ENCODE measurements at regions not wholly inside any gene's neighbourhood (a gene's known extent, or its start where the extent isn't known, plus 50 kb on each side); places are given as distances from the start of the nearest gene placed in this dataset.

DNA sequence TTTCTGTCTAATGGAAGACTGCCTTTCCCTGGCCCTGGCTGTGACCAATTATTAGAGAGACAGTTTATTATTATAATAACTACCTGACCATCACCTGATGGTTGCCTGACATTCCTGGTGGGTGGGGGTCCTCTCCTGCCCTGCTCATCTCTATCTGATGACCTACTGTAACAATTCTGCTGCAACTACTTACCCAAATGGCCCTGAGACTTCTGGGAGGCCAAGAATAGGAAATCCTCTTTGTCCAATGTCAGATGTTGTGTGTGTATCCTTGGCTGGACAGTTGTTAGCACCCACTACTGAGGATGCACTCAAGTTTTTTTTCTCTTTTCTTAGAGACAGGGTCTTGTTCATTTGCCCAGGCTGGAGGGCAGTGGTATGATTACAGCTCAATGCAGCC lies 110.3 kb downstream of the DDX1 start:
- DNase-seq, result no peak

DNA sequence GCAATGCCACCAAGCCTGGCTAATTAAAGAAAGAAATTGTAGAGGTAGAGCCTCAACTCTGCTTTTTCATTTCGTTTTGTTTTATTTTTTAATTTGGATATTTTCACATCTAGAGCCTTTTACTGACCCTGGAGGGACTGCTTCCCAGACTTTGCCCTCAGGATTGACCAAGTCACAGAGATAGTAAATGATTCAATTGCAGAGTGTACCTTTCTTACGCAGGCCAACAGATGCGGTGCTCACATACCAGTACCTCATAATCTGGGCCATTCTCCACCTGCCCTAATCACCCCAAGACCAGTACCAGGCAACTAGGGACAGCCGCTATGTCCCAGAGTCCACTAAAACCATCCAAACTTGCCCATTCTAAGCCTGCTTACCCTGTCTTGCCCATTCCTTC lies 110.8 kb downstream of the DDX1 start:
- DNase-seq, result no peak

DNA sequence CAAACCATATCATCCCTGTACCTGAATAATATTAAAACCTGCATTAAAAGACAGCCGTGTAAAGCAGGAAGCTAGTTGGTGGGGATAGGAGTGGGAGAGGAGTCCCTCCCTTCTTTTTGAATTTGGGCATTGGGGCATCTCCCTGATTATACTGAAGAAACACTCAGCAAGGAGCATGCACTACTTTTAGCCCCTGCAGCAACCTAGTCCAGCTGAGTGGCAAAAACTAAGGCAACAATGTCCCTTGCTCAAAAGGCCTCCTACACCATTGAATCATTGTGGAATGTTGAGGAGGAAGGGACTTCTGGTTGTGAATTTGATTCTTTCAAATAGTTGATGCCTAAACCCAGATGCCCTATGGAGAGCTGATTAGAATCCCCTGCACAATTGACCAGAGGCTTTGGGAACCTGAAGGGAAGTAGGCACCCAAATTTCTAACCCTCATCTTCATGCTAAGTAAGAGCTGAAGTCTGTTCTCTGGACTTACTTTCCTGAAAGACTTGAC lies 111.7 kb downstream of the DDX1 start:
- DNase-seq, result no peak

DNA sequence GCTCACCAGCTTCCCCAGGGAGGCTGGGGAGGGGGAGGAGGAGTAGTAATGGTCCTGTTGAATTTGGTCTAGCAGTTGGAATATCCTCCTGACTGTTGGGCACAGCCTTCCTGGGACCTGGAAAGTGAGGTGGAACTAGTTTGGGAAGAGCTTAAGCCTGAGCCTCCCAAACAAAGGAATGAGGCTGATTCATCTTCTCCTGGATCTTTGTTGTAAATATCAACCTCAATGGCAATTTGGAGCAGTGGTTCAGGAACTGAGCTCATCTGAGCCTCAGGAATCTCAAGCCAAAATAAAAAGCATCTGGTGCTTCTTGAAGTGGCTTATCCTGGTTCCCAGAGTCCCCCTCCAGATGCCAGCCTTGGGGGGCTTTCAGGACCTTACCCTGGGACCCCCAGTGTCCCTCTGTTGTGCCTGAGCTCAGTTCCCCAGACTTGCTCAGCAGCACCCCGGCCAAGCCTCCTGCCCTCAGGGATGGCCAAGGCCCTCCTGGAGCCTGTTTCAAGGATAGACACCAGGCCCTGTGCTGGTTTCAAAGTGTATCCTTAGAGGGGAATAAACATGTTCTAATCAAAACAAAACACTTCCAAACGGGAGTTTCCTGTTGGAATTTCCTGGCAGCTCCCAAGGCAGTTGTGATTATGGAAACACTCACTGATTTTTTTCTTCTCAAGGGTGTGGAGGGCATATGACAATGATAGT lies 112.6 kb downstream of the DDX1 start:
- no peak for DNase-seq

DNA sequence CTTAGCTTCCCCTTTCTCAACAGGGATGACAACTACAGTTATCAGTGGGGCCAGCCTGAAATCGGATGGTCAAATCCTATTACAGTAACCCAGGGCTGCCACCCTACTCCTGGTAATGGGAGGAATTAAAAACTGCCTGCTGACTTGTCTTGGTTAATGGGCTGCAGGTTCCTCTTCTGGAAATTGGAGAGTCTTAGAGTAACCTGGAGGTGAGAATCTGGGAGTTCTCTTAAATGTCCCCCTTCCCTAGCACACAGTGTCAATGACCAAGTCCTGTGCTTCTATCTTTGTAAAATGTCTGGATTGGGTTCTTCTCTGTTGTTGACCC lies 113.1 kb downstream of the DDX1 start:
- DNase-seq, result no peak

DNA sequence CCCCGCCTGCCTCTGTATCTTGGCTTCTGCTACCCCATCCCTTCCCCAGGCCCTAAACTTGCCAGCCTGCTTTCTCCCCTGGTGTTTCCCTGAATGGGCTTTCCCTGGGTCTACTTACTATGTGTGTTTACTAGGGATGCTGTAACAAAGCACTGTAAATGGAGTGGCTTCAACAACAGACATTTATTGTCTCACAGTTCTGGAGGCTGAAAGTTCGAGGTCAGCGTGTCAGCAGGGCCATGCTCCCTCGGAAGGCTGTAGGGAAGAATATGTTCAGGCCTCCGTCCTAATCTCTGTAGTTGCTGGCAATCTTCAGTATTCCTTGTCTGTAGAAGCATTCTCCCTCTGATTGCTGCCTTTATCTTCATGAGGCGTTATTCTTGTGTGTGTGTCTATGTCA lies 113.6 kb downstream of the DDX1 start:
- no peak for DNase-seq

DNA sequence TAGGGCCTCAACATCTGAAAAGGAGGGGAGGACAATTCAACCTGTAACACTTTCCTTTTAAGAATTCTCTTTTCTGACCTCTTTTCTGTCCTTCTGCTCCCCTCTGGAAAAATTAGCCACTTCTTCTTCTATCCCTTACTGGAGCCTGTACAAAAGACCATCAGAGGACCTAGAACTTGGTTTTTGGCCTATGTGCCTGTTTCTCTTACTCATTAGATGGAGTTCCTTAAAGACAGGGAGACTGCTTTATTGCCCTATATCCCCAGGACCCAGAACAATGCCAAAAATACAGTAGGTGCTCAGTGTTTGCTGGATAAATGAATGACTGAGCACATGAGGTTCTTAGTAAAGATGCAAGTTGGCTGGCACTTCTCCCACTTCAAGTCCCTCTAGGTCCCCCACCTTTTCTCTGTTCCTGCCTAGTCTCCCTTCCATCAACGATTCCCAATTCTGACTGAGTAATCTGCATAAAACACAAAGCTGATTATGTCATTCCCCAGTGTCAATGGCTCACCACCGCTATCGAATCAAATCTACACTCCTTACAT lies 114.2 kb downstream of the DDX1 start:
- DNase-seq, result no peak

DNA sequence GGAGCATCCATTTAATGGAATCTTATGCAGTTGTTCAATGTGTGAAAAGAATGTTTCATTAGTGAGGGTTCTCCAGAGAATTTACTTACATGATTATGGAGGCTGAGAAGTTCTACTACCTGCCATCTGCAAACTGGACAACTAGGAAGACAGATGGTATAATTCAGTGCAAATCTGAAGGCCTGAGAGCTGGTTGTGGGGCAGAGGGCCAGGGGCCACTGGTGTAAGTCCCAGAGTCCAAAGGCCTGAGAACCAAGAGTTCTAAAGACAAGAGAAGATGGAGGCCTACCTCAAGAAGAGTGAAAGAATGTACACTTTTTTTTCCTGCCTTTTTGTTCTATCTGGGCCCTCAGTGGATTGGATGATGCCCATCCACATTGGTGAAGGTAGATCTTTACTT lies 114.8 kb downstream of the DDX1 start:
- no peak for DNase-seq

DNA sequence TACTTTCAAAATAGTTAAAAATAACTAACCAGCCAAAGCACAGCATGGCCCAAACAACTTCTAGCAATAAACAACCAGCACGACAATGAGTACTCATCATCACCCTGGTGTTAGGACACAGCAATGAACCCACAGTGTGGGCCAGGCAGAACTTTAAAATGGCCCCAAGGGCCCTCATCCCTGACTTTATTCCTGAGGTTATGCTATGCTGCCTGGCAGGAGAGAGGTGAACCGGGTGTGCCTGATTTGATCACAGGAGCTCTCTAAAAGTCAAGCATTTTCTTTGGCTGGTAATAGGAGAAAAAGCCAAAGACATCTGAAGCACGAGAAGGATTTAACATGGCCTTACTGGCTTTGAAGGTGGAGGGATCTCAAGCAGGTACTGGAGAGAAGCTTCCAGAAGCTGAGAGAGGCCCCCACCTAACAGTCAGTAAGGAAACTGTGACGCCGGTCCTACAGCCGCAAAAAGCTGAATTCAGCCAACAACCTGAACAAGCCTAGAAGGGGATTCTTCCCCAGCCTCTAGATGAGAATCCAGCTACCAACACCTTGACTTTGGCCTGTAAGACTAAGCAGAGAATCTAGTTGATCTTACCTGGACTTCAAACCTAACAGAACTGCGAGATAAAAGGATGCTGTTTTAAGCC lies 115.4 kb downstream of the DDX1 start:
- no peak for DNase-seq

DNA sequence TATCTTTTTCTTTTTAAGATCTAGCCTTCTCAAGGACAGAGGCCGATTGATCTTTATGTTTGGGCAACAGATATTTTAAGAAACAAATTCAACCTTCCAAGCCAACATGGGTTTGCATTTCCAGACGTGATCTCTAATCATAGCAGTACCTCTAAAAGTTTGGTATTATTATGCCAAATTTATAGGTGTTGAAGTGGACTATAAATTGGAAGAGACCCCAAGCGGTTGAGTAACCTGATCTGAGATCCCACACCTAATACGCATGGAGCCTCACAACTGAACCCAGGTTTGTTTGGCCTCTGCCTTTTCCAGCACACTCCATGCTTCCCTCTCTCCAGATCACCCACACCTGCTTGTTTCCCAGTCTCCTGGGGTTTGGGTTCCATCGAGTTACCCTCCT lies 116.5 kb downstream of the DDX1 start:
- DNase-seq, result no peak

DNA sequence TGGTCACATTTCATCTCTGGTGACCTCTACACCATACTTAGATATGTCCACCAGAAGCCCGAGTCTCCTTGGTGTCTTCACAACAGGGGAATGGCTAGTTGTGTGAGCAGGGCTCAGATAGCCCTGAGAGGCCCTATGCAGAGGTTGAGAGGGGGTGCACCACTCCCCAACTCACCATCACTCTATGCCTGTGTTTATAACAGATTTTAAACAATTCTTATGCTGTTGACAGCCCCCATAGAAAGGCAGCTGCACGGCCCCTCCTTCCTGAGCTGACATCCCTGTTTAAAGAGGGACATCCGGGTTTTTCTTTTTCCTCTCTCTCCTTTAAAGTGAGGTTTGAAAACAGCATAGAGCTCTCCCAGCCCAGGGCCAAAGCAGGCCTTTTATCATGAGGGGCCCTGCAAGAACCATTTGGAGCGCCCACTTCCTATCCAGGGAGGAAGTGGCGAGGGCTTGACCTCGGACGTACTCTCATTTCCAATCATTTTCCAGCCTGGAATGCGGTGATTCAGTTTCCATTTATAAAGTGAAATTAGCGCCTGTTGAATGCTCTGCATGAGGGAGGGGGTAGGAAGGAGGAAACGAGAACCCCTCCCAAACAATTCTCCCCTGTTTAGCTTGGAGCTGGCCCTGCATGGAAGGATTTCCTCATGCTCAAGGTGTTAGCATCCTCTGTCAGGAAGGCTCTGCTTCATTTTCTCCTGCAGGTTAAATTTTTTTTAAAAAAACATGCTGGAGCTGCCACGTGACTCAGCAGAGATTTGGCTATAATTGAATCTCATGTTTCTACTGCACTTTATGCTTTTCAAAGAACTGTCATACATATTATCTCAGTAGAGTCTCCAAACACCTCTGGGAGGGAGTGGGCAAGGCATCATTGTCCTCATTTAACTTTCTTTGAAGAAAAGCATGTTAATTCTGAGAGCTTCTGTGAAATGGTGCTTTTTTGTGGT lies 117.5 kb downstream of the DDX1 start:
- DNase-seq, result no peak

DNA sequence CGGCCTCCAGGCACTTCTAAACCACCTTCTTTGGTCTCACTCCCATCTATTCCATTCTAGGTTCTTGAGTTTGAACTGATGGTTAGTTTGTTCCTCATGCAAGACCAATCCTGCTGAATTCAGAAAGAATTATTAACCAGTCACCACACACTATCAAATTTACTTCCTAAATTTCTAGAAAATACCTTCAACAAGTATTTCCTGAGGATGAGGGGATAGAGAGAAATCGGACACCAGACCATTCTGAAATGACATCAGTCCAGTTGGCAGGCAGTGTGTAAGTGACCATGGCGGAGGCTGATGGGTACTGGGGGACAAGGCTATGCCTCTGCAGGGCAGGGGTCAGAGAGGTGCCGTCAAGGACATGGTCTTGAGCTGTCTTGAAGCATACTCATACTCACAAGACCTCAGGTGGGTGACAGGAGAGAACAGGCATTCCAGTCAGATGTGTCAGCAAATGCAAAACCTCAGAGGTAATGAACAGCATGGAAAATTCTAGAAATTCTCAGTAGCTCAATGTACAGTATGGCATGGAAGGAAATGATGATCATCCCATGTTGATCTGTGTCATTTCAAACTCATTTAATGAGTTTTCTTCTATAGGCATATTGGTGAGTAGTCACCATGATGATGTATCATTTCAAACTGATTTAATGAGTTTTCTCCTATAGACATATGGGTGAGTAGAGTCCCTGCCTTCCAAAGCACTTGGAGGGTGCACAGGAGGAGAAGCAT lies 119.6 kb downstream of the DDX1 start:
- DNase-seq, result no peak

DNA sequence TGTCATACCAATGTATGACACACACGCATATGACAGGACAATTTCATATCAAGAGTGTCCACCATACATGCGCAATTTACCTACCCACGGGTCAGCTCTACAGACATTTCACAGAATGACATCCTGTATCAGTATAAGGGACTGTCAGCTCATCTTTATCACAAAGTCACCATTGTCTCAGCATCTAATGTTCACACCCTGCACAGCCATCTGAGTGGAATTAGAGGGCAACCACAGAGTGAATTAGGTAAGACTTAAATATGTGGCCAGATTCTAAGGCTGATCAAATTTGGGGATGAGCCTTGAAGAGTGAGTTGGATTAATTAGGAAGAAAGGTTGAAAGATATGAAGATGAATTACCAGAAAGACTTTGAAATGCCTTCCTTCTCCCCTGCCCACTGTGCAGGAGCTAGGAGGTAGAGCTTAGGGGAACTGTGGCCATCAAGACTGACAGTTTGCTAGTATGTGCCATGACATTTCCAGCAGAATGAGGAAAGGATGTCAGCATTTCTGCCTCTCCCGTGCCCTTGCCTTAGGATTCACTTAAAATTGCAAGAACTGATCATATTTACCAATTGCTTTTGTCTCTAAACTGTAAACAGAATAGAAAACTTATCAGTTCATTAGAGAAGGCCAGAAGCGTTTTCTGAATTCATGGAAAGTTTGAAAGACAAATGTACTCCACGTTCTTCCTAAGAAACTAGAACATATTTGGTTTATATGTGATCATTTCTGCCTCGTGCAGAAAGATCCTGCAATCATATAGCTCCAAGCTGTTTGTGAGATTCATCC lies 121.1 kb downstream of the DDX1 start:
- DNase-seq, result no peak

DNA sequence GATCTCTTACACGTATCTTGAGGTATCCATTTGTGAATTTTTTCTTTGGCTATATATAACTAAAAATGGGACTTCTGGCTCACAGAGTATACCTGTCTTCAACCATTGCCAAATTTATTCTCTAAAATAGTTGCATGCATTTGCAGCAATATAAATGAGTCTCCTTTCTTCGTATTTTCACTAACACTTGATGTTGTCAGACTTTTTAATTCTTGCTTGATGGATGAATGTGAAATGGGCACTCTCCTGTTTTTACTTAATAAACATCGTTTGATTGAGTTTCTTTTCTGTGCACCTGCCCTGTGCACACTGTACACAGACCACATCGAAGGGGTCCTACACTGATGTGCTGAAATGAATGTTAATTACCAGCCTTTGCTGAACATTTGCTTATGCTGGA lies 121.8 kb downstream of the DDX1 start:
- DNase-seq, result no peak

DNA sequence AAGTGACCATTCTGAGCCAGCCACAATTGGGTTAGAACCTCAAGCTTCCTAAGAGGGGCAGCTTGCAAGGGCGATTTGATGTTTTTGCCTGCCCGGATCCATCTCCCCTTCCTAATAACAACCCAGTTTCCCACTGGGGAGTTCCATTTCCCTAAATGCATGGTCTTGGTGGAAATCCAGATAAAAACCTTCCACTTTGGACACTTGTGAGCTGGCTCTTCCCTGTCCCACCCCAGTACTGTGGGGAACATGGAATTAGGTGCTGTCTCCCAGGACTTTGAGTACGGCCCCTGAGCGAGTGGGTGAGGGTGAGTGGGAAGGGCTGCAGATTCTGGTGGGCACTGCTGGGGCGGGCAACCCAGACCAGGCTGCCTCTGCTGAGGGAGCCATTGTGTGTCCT lies 122.3 kb downstream of the DDX1 start:
- DNase-seq, result no peak

DNA sequence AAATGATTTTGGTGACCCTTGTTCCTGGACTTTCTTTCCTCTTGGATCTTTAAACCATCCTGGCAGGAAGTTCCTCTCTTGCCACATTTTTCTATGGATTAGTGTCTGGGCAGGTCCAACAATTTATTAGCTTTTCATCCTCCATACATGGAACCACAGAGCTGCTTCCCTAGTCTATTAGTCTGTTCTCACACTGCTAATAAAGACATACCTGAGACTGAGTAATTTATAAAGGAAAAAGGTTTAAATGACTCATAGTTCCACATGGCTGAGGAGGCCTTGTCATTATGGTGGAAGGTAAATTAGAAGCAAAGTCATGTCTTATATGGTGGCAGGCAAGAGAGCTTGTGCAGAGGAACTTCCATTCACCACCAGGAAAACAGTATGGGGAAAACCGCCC lies 122.9 kb downstream of the DDX1 start:
- DNase-seq, result no peak

DNA sequence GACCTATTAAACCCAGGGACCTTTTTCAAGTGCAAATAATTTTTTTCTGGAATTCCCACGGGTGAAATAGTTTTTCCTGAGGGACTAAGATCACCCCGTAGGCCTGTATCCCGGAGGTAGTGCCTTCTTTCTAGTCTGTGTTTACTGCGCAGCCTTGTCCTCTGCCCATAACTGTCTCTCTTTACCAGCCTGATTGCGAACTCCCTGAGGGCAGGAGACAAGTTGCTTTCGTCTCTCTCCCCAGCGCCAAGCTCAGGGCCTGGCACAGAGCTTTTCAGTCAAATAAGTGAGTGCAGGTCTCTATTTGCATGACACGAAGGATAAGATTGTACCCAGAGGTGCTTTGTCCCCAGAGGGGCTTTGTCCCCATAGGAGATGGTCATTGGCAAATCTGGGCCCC lies 123.9 kb downstream of the DDX1 start:
- no peak for DNase-seq

DNA sequence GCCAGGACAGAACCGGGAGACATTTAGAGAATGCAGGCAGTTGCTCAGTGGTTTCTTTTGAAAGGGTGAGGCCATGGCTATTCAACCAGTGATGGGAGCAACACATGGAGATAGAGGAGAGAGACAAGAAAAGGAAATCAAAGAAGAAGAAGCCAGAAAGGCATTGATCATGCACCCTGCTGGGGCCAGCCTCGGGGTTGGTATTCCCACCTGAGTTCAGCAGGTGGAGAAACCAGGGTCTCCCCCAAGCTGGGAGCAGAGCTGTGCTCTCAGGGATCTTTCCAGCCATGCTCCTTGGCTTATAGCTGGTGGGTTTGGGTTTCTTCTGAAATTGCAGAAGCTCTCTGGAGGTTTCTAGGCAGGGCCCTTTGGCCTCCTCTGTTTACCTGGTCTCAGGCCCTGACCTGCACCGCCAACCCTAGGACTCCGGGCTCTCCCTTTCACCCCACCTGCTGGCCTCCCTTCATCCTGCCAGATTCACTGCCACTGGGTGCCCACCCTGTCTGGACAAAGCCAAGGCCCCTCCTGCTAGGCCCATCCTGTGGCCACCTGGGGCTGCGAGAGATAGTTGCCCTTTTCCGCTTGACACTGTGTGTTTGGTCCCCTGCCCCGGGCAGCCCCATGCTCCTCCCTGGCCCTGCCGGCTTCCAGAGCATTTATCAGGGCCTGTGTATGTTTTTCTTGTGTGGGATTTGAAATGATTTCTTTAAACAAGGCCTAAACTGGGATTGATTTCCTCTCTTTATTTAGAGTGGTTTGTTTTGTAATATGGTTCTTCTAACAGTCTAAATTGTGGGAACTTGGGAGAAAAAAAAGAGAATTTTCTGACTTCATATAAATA lies 126.7 kb downstream of the DDX1 start:
- no peak for DNase-seq

DNA sequence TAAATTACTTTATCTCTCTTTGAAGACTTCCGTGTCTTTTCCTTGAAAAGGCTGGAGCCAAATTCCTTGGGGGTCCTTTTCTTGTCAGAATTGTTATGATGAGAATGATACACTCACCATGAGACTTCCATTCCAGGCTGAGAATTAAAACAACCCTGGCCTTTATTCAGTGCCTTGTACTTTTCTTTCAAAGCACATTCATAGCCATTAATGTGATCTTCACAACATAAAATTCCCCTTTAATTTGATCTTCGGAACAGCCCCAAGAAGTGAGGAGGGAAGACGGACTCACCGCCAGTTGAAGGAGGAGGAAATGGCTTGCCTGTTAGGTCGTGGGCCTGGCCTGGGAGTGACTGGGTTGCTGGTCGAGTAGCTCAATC lies 127.3 kb downstream of the DDX1 start:
- no peak for DNase-seq

DNA sequence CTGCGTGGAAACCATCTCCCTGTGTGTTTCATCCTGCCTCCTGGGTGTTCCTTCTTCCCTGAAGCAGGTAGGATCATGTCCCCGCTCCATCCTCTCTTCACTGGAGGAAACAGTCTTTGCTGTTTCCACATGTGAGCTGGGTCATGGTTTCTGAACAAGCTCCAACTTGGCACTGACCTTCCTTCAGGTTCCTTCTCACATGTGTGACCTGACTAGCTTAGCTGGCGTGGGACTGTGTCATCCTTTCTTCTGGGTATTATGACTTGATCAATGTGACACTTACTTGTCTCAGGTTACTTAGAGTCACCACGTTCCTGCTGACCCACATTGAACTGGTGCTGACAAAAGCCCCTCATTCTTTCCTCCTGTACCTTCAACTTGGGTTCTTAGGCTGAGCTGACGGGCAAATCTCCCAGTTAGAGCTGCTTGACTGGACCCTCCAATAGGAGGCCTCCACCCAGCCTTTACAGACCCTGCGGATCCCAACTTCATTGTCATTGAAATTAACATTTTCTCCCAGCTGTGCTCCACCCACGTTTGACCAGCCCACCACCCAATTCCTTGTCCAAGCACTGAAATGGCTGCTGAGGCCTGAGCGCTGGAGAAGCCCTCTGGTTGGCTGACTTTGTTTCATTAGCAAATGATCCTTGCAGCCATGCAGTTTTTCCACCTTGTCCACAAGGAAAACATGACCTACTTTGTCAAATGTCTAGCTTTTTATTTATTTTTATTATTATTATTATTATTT lies 128.1 kb downstream of the DDX1 start:
- DNase-seq, result no peak
